ENCODE measurements at regions not wholly inside any gene's neighbourhood (a gene's known extent, or its start where the extent isn't known, plus 50 kb on each side); places are given as distances from the start of the nearest gene placed in this dataset.
"Not testable (repeated sequence)": the region's sequence is repeated elsewhere in the genome, so short reads cannot be mapped to it uniquely, and the experiment has no call there.

GRCh38 chr2:111257607-111258006 is 136.9 kb downstream of the BCL2L11 start:
- H3K27ac Mint-ChIP-seq; H3K4me1 Mint-ChIP-seq (ENCODE audit: low read depth); CTCF ChIA-PET; DNase-seq; H3K27me3 Mint-ChIP-seq (ENCODE audit: low read depth); intact Hi-C loops (cut with micrococcal nuclease); H3K36me3 Mint-ChIP-seq (ENCODE audit: low read depth); H3K4me3 Mint-ChIP-seq; H3K9me3 Mint-ChIP-seq: not testable (repeated sequence)

- CTCF ChIA-PET; H3K36me3 Mint-ChIP-seq (ENCODE audit: low read depth); H3K4me3 Mint-ChIP-seq; H3K27ac Mint-ChIP-seq; intact Hi-C loops (cut with micrococcal nuclease); H3K27me3 Mint-ChIP-seq (ENCODE audit: low read depth); H3K9me3 Mint-ChIP-seq; DNase-seq; H3K4me1 Mint-ChIP-seq (ENCODE audit: low read depth): not testable (repeated sequence)
Measured at GRCh38 chr2:111258318-111258717, 137.6 kb downstream of the BCL2L11 start.

GRCh38 chr2:111262627-111263379 is 142.1 kb downstream of the BCL2L11 start:
- H3K27me3 Mint-ChIP-seq (ENCODE audit: low read depth); H3K4me1 Mint-ChIP-seq (ENCODE audit: low read depth); H3K27ac Mint-ChIP-seq; CTCF ChIA-PET; H3K36me3 Mint-ChIP-seq (ENCODE audit: low read depth); intact Hi-C loops (cut with micrococcal nuclease); H3K4me3 Mint-ChIP-seq; H3K9me3 Mint-ChIP-seq; DNase-seq: not testable (repeated sequence)

DNA sequence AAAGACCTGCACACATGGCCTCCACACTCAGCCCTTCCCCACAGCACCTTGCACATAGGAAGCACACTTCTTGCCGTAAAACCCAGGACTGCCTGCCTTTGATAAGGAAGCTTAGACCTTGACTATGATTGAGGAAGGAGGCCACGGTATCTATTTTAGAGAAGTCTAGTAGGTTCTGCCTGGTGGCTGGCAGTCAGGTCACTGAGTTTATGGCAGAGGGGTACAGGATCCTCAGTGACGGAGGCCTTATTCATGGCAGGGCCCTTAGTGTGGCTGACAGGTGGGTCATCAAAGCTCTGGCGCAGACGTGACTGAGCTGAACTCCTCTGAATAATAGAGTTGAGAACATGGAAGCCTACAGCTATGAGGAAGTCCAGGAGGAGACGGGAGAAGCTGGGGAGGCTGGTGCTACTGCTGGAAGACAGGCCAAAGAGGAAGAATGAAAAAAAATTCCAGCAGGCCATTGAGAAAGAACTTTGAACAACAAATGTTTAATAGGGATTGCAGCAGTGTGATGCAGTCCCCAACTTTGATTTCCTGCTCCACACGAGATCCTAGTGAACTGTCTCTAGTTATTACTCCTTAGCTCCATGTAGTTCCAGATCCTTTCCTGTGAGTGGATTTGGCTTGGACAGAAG is 142.8 kb downstream of the BCL2L11 start:
- H3K4me3 Mint-ChIP-seq; H3K4me1 Mint-ChIP-seq (ENCODE audit: low read depth); DNase-seq; H3K27me3 Mint-ChIP-seq (ENCODE audit: low read depth); intact Hi-C loops (cut with micrococcal nuclease); H3K9me3 Mint-ChIP-seq; H3K36me3 Mint-ChIP-seq (ENCODE audit: low read depth); H3K27ac Mint-ChIP-seq; CTCF ChIA-PET: not testable (repeated sequence)

DNA sequence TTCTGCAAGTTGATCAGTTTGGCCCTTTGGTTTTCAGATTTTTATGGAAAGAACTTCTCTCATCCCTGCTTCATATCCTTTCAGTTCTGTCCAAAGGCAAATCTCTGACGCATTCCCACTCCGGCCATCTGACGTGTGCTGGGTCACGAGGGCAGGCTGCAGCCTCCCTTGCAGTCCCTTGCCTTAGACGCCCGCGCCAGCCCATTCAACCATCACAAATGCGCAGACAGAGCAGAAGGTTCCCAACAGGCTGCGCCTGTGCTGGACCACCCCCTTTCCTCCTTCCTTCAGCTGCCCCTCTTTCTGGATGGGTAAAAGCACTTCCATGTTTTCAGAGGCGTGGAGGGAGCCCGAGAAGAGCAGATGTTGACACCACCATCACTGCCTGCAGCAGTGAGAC is 144.2 kb downstream of the BCL2L11 start:
- H3K27me3 Mint-ChIP-seq (ENCODE audit: low read depth); H3K36me3 Mint-ChIP-seq (ENCODE audit: low read depth); CTCF ChIA-PET; DNase-seq; H3K4me3 Mint-ChIP-seq; intact Hi-C loops (cut with micrococcal nuclease); H3K4me1 Mint-ChIP-seq (ENCODE audit: low read depth); H3K27ac Mint-ChIP-seq; H3K9me3 Mint-ChIP-seq: not testable (repeated sequence)

DNA sequence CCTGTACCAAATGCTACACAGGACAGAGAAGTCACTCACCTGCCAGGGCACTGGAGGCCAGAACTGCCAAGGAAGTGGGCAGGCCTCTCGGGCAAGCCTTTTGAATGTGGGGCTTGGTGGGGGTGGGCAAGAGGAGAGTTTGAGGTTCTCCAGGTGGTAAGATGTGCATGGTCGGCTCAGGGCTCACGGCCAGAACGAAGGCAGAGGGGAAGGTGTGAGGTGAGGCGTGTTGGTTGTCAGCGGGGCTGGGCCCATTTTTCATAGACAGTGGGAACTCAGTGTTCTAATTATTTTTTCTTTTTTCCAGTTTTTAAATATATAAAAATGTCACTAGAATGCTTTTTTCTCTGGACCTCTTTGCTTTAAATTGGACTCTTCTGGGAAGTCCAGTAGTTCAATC is 145.8 kb downstream of the BCL2L11 start:
- H3K4me1 Mint-ChIP-seq (ENCODE audit: low read depth); DNase-seq; intact Hi-C loops (cut with micrococcal nuclease); H3K4me3 Mint-ChIP-seq; H3K27me3 Mint-ChIP-seq (ENCODE audit: low read depth); H3K36me3 Mint-ChIP-seq (ENCODE audit: low read depth); H3K9me3 Mint-ChIP-seq; H3K27ac Mint-ChIP-seq; CTCF ChIA-PET: not testable (repeated sequence)

- H3K4me1 Mint-ChIP-seq (ENCODE audit: low read depth); intact Hi-C loops (cut with micrococcal nuclease); H3K27me3 Mint-ChIP-seq (ENCODE audit: low read depth); DNase-seq; H3K4me3 Mint-ChIP-seq; H3K9me3 Mint-ChIP-seq; CTCF ChIA-PET; H3K36me3 Mint-ChIP-seq (ENCODE audit: low read depth); H3K27ac Mint-ChIP-seq: not testable (repeated sequence)
Measured at GRCh38 chr2:111267038-111267437, 146.3 kb downstream of the BCL2L11 start.

DNA sequence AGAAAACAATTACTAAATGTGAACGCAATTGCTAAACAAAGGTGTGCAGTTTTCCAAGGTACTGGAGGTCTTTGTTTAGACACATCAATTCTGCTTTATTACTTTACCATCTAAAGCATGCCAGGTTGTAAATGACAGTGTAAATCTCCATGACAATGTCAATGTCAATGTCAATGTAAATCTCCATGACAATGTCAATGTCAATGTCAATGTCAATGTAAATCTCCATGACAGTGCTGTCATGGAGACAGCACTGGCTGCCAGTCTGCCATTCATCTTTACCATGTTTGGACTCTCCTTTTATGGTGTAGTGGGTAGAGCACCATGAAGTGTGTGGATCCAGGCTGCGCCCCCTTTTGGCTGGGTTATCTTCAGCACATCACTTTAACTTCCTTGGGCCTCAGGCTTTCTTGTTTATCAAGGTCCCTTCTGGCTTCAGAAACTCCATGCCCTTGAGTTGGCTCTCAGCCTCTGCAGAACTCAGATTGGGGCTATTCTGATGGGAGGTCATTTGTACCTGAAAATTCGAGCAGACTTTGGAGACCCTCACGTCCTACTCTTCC is 149.1 kb downstream of the BCL2L11 start:
- CTCF ChIA-PET; intact Hi-C loops (cut with micrococcal nuclease); H3K4me3 Mint-ChIP-seq; H3K9me3 Mint-ChIP-seq; H3K27me3 Mint-ChIP-seq (ENCODE audit: low read depth); H3K36me3 Mint-ChIP-seq (ENCODE audit: low read depth); H3K4me1 Mint-ChIP-seq (ENCODE audit: low read depth); H3K27ac Mint-ChIP-seq; DNase-seq: not testable (repeated sequence)

GRCh38 chr2:111270569-111270968 is 149.9 kb downstream of the BCL2L11 start:
- H3K36me3 Mint-ChIP-seq (ENCODE audit: low read depth); intact Hi-C loops (cut with micrococcal nuclease); H3K4me3 Mint-ChIP-seq; H3K4me1 Mint-ChIP-seq (ENCODE audit: low read depth); CTCF ChIA-PET; DNase-seq; H3K27ac Mint-ChIP-seq; H3K9me3 Mint-ChIP-seq; H3K27me3 Mint-ChIP-seq (ENCODE audit: low read depth): not testable (repeated sequence)

GRCh38 chr2:111271647-111272304 is 151.1 kb downstream of the BCL2L11 start:
- H3K27me3 Mint-ChIP-seq (ENCODE audit: low read depth); intact Hi-C loops (cut with micrococcal nuclease); CTCF ChIA-PET; H3K4me1 Mint-ChIP-seq (ENCODE audit: low read depth); H3K4me3 Mint-ChIP-seq; DNase-seq; H3K36me3 Mint-ChIP-seq (ENCODE audit: low read depth); H3K9me3 Mint-ChIP-seq; H3K27ac Mint-ChIP-seq: not testable (repeated sequence)

DNA sequence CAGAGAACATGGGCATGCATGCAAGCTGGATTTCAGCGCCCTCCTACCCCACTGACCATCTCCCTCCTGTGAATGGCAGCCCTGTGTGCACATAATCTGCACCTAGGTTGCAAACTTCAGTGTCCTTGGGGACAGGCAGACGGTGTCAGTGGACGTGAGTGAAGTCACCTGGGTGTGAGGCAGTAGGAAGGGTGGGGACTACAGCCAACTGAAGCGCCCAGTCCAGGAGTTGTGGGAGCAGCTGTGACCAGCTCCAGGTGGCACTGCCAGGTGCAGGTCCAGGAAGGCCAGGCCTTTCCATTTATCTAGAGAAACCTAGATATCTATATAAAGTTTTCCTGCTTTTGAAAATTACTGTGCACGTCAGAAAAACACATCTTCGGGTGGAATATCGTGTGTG is 152.3 kb downstream of the BCL2L11 start:
- H3K9me3 Mint-ChIP-seq; H3K4me1 Mint-ChIP-seq (ENCODE audit: low read depth); H3K36me3 Mint-ChIP-seq (ENCODE audit: low read depth); H3K27ac Mint-ChIP-seq; intact Hi-C loops (cut with micrococcal nuclease); H3K4me3 Mint-ChIP-seq; DNase-seq; CTCF ChIA-PET; H3K27me3 Mint-ChIP-seq (ENCODE audit: low read depth): not testable (repeated sequence)

GRCh38 chr2:111275047-111275853 is 154.5 kb downstream of the BCL2L11 start:
- H3K36me3 Mint-ChIP-seq (ENCODE audit: low read depth); H3K27ac Mint-ChIP-seq; DNase-seq; intact Hi-C loops (cut with micrococcal nuclease); H3K4me3 Mint-ChIP-seq; H3K4me1 Mint-ChIP-seq (ENCODE audit: low read depth); CTCF ChIA-PET; H3K9me3 Mint-ChIP-seq; H3K27me3 Mint-ChIP-seq (ENCODE audit: low read depth): not testable (repeated sequence)
